ENCODE measurements at regions not wholly inside any gene's neighbourhood (a gene's known extent, or its start where the extent isn't known, plus 50 kb on each side); places are given as distances from the start of the nearest gene placed in this dataset.
"Not testable (repeated sequence)": the region's sequence is repeated elsewhere in the genome, so short reads cannot be mapped to it uniquely, and the experiment has no call there.

- H3K4me1 ChIP-seq = no peaks in the 10 kb centered on the region
- no peak for DNase-seq (ENCODE audit: low spot score in 2 of 2)
- WGBS = 84% methylated on average over 9 of the region's 9 CpGs
- no peak overlapping the region for H3K27ac ChIP-seq
- no peaks in the 10 kb centered on the region for H3K36me3 ChIP-seq
- no peak overlapping the region for H3K4me3 ChIP-seq
- TF ChIP-seq POLR2AphosphoS5 (IDR thresholded peaks at IDR 0.05) (no peak), EP300 (IDR thresholded peaks at IDR 0.05) (no peak), POLR2A (IDR thresholded peaks at IDR 0.05) (no peak), CTCF (IDR thresholded peaks at IDR 0.05) (no peak)
- H3K27me3 ChIP-seq = no peaks in the 10 kb centered on the region
- no peaks in the 10 kb centered on the region for H3K9me3 ChIP-seq
Measured at GRCh38 chr16:58797137-58797801, 63.2 kb upstream of the GOT2 start.

GRCh38 chr16:58793366-58793765 lies 59.2 kb upstream of the GOT2 start:
- Histone ChIP-seq H3K9me3 (no peaks in the 10 kb centered on the region), H3K4me1 (no peaks in the 10 kb centered on the region), H3K36me3 (no peaks in the 10 kb centered on the region), H3K4me3 (no peak overlapping the region), H3K27me3 (no peaks in the 10 kb centered on the region), H3K27ac (no peak overlapping the region)
- TF ChIP-seq CTCF (IDR thresholded peaks at IDR 0.05) = no peak
- no peak for TF ChIP-seq POLR2AphosphoS5 (IDR thresholded peaks at IDR 0.05)
- TF ChIP-seq EP300 (IDR thresholded peaks at IDR 0.05) = no peak
- no peak for TF ChIP-seq POLR2A (IDR thresholded peaks at IDR 0.05)
- no peak for DNase-seq (ENCODE audit: low spot score in 2 of 2)
- 60% methylated on average over 1 of the region's 1 CpG for WGBS

- no peak for TF ChIP-seq POLR2A (IDR thresholded peaks at IDR 0.05)
- TF ChIP-seq EP300 (IDR thresholded peaks at IDR 0.05) = no peak
- no peak for TF ChIP-seq POLR2AphosphoS5 (IDR thresholded peaks at IDR 0.05)
- no peak for TF ChIP-seq CTCF (IDR thresholded peaks at IDR 0.05)
- Histone ChIP-seq H3K36me3 (no peaks in the 10 kb centered on the region), H3K27ac (no peak overlapping the region), H3K9me3 (no peaks in the 10 kb centered on the region), H3K4me3 (no peak overlapping the region), H3K27me3 (no peaks in the 10 kb centered on the region), H3K4me1 (no peaks in the 10 kb centered on the region)
- DNase-seq (ENCODE audit: low spot score in 2 of 2) = no peak
- whole genome bisulfite sequencing = 38% methylated on average over 2 of the region's 2 CpGs
Measured at GRCh38 chr16:58792188-58792587, 58.1 kb upstream of the GOT2 start.

DNA sequence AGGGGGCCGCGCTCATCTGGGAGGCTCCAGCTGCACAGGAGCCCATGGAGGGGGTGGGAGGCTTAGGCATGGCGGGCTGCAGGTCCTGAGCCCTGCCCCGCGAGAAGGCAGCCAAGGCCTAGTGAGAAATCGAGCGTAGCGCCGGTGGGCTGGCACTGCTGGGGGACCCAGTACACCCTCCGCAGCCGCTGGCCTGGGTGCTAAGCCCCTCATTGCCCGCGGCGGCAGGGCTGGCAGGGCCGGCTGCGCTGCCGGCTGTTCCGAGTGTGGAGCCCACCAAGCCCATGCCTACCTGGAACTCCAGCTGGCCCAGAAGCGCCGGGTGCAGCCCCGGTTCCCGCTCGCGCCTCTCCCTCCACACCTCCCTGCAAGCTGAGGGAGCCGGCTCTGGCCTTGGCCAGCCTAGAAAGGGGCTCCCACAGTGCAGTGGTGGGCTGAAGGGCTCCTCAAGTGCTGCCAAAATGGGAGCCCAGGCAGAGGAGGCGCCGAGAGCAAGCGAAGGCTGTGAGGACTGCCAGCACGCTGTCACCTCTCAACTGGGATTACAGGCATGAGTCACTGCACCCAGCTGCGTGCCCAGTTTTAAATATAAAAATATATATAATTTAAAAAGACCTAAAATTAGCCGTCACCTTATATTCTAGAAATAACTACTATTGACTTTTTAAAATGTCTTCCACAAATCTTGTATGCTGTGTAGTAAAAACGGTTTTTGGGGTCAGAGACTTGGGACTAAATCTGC lies 56.9 kb upstream of the GOT2 start:
- not testable (repeated sequence) for H3K36me3 ChIP-seq; H3K27me3 ChIP-seq; H3K27ac ChIP-seq; H3K4me3 ChIP-seq; DNase-seq (ENCODE audit: low spot score in 2 of 2); H3K9me3 ChIP-seq; H3K4me1 ChIP-seq
- WGBS = 83% methylated on average over 18 of the region's 32 CpGs

DNA sequence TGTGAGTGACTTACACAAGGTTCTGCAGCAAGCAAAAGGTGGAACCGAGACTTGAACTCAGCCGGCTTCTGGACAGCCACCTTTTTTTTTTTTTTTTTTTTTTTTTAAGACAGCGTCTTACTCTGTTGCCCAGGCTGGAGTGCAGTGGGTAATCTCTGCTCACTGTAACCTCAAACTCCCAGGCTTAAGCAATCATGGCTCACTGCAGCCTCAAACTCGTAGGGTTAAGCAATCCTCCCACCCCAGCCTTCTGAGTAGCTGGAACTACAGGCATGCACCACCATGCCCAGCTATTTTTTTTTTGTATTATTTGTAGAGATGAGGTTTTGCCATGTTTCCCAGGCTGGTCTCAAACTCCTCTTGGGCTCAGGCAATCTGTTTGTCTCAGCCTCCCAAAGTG lies 55.2 kb upstream of the GOT2 start:
- Histone ChIP-seq H3K4me3 (no peak overlapping the region), H3K36me3 (no peaks in the 10 kb centered on the region), H3K27me3 (no peaks in the 10 kb centered on the region), H3K9me3 (no peaks in the 10 kb centered on the region), H3K27ac (no peak overlapping the region), H3K4me1 (no peaks in the 10 kb centered on the region)
- TF ChIP-seq POLR2AphosphoS5 (IDR thresholded peaks at IDR 0.05) (no peak), EP300 (IDR thresholded peaks at IDR 0.05) (no peak), POLR2A (IDR thresholded peaks at IDR 0.05) (no peak), CTCF (IDR thresholded peaks at IDR 0.05) (no peak)
- no peak for DNase-seq (ENCODE audit: low spot score in 2 of 2)
- WGBS = 78% methylated on average over 4 of the region's 4 CpGs
